Testis (tissue), 2 donors: ENCODE measurements at regions not wholly inside any gene's neighbourhood (a gene's known extent, or its start where the extent isn't known, plus 50 kb on each side); places are given as distances from the start of the nearest gene placed in this dataset.

Source experiments
- POLR2A ChIP-seq: fragments of 450-650 bp; IDR thresholded peaks from one replicate; pipeline ENCODE4 v1.6.1; 2017; ENCODE audit warnings: antibody characterized with exemption, mild to moderate bottlenecking, moderate library complexity
- TF ChIP-seq, protein P1 (sequence below), 3 experiments: fragments of 450-650 bp in 2 of 3; fragments of 200-600 bp in 1 of 3; sonication (generic) in 1 of 3; IDR thresholded peaks; one replicate each; pipeline ENCODE4 v1.5.1; 2016 to 2019; ENCODE audit warnings: antibody characterized with exemption in 3 of 3, mild to moderate bottlenecking in 2 of 3, moderate library complexity in 1 of 3

DNA sequence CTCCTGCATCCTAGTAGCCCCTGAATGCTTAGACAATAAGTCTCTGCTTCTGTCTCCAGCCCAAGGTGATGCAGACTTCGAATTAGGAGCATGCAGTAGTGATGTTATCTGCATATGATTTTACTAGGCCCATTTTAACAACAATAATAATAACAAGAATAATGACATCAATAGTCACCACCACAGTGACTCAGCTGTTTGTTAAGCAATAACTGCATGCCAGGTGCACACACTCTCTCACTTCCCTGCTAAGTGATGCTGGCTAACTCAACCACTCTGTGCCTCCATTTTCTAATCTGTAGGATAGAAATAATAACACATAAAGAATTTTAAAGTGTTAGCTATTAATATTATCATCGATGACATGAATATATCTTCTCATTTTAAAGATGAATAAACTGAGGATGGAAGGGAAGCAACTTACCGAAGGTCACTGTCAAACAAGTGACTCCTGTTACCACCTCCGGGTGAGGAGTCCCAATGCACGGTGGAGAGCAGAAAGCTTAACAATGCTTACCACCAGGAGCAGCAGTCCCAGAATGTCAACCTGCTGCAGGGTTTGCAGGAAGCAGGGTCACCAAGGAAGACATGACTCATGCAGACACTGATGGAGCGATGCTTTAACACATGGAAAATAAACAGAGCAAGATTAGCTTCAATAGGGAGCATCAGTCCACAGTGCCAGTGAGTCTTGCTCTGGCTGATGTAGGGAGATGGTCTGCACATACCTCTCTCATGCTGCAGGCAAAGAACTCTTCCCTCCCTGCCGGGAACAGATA lies 290.2 kb downstream of the SPATA17 start:
- TF ChIP-seq, protein P1, sequence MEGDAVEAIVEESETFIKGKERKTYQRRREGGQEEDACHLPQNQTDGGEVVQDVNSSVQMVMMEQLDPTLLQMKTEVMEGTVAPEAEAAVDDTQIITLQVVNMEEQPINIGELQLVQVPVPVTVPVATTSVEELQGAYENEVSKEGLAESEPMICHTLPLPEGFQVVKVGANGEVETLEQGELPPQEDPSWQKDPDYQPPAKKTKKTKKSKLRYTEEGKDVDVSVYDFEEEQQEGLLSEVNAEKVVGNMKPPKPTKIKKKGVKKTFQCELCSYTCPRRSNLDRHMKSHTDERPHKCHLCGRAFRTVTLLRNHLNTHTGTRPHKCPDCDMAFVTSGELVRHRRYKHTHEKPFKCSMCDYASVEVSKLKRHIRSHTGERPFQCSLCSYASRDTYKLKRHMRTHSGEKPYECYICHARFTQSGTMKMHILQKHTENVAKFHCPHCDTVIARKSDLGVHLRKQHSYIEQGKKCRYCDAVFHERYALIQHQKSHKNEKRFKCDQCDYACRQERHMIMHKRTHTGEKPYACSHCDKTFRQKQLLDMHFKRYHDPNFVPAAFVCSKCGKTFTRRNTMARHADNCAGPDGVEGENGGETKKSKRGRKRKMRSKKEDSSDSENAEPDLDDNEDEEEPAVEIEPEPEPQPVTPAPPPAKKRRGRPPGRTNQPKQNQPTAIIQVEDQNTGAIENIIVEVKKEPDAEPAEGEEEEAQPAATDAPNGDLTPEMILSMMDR (IDR thresholded peaks at IDR 0.05) = no peak
- TF ChIP-seq POLR2A = no peak
